ENCODE measurements at regions not wholly inside any gene's neighbourhood (a gene's known extent, or its start where the extent isn't known, plus 50 kb on each side); places are given as distances from the start of the nearest gene placed in this dataset.

DNA sequence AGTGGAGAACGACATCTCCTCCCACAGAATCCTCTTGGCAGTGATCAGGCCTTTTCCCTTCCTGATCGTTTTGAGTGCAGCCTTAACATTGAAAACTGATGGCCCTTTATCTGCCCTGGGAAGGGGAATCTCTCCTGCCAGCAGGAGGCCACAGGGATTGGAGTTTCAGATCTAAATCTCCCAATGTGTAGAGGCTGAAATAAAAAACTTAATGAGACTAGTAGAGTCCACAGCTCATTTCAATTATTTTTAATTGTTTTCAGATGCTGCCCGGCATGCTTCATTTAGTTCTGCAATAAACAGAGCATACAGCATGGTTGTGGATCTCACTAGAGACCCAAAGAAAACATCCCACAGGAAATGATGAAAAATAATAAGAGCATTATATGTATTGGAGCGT is 662.2 kb upstream of the HS3ST5 start:
- TF ChIP-seq, protein P1, sequence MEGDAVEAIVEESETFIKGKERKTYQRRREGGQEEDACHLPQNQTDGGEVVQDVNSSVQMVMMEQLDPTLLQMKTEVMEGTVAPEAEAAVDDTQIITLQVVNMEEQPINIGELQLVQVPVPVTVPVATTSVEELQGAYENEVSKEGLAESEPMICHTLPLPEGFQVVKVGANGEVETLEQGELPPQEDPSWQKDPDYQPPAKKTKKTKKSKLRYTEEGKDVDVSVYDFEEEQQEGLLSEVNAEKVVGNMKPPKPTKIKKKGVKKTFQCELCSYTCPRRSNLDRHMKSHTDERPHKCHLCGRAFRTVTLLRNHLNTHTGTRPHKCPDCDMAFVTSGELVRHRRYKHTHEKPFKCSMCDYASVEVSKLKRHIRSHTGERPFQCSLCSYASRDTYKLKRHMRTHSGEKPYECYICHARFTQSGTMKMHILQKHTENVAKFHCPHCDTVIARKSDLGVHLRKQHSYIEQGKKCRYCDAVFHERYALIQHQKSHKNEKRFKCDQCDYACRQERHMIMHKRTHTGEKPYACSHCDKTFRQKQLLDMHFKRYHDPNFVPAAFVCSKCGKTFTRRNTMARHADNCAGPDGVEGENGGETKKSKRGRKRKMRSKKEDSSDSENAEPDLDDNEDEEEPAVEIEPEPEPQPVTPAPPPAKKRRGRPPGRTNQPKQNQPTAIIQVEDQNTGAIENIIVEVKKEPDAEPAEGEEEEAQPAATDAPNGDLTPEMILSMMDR (IDR thresholded peaks at IDR 0.05; ENCODE audit: low read length, missing control alignments), result no peak
- no peak for DNase-seq (ENCODE audit: low read depth)
- no peak overlapping the region for H3K4me3 ChIP-seq (replicated peaks; ENCODE audit: low read depth, low read length)

DNA sequence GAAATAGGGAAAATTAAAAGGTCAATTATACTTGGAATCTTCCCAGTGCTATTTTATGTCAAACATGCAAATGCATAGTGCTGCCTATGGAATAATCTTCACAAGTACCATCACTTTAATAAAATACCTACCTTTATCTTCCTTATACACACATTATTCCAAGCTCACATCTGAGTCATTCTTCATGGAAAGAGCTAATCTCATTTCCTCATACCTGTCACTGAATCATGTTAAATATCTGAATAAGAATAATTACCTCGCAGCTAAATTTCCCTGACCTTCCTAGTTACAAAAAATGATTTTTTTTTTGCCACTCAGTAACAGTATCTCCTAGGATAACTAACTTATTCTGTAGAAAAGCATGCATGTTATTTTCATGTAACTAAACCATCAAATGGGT is 661.4 kb upstream of the HS3ST5 start:
- TF ChIP-seq, protein P1 (IDR thresholded peaks at IDR 0.05; ENCODE audit: low read length, missing control alignments), result no peak
- H3K4me3 ChIP-seq (replicated peaks; ENCODE audit: low read depth, low read length), result no peak overlapping the region
- no peak for DNase-seq (ENCODE audit: low read depth)

DNA sequence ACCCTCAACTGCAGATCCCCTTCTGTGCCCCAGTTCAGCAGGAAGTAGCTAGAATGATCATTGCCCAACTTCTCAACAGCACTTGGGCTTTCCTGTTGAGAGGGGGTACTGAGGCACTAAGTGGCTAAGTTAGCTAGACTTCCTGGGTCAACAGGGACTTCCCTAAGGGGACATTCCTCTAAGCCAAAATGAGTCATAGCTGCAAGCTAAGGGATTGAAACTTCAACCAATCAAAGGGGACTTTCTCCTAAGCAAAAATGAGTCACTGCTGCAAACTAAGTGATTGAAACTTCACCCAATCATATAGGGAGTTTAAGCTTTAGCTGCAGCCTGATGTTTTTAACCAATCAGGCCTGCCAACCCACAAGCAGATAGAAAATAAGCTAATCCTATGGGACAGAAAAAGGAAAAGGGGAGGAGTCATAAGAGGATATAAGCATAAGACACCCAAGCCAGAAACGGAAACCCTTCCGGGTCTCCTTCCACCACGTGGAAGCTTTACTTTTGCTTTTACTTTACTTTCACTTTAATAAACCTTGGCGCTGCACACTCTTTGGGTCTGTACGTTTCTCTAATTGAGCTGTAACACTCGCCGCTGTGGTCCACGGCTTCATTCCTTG is 659.0 kb upstream of the HS3ST5 start:
- H3K4me3 ChIP-seq (replicated peaks; ENCODE audit: low read depth, low read length), result no peak overlapping the region
- no peak for DNase-seq (ENCODE audit: low read depth)
- TF ChIP-seq, protein P1 (IDR thresholded peaks at IDR 0.05; ENCODE audit: low read length, missing control alignments), result no peak

DNA sequence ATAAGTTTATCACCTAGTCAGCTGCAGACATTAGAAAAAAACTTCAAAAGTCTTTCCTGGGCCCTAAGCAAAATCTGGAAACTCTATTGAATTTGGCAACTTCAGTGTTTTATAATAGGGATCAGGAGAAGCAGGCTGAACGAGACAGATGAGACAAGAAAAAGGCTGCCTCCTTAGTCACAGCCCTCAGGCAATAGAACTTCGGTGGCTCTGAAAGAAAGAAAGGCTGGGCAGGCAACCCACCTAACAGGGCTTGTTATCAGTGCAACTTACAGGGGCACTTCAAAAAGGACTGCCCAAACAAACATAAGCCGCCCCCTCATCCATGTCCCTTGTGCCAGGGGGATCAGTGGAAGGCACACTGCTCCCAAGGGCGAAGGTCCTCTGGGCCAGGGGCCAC is 657.9 kb upstream of the HS3ST5 start:
- H3K4me3 ChIP-seq (replicated peaks; ENCODE audit: low read depth, low read length), result no peak overlapping the region
- no peak for DNase-seq (ENCODE audit: low read depth)
- TF ChIP-seq, protein P1 (IDR thresholded peaks at IDR 0.05; ENCODE audit: low read length, missing control alignments), result no peak

DNA sequence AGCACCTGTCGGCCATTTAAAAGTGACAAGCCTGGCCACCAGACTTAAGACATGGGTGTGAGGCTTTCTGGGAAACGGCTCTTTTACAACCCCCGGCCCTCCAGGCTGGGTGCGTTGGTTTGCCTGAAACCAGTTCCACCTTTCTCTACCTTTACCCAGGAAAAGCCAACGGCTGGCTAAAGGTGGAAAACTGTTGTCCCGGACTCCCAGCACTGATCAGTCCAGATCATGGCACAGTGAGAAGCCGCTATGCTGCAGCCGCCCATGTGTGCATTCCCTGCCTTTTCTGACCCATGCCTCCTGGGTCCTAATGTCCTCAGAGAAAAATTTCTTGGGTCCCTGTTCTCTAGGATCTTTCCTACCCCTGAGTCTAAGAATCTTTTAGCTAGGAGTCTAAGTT is 655.7 kb upstream of the HS3ST5 start:
- no peak for DNase-seq (ENCODE audit: low read depth)
- no peak overlapping the region for H3K4me3 ChIP-seq (replicated peaks; ENCODE audit: low read depth, low read length)
- TF ChIP-seq, protein P1 (IDR thresholded peaks at IDR 0.05; ENCODE audit: low read length, missing control alignments), result no peak

DNA sequence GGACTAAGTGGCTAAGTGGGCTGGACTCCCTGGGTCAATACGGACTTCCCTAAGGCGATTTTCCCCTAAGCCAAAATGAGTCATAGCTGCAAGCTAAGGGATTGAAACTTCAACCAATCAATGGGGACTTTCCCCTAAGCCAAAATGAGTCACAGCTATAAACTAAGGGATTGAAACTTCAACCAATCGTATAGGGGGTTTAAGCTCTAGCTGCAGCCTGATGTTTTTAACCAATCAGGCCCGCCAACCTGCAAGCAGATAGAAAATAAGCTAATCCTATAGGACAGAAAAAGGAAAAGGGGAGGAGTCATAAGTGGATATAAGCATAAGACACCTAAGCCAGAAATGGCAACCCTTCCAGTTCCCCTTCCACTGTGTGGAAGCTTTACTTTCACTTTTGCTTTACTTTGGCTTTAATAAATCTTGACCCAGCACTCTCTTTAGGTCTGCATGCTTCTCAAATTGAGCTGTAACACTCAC is 655.0 kb upstream of the HS3ST5 start:
- no peak for DNase-seq (ENCODE audit: low read depth)
- TF ChIP-seq, protein P1 (IDR thresholded peaks at IDR 0.05; ENCODE audit: low read length, missing control alignments), result no peak
- H3K4me3 ChIP-seq (replicated peaks; ENCODE audit: low read depth, low read length), result no peak overlapping the region

DNA sequence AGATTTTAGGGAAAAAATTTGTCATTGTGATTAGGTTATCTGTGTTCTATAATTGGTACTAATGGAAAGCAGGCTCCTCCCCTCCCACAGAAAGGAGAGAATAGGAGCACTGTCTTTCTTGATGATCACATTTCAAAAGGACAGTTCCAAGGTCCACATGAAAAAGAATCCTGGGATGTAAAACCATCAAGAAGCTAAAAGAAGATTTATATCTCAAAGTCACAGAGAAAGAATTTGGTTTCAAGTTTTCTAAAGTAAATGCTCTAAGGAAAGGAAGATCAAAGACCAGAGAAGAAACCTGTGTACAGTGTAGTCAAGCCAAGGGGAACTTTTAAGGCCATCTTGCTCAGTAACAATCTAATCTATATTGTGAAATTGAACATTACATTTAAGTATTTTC is 652.7 kb upstream of the HS3ST5 start:
- H3K4me3 ChIP-seq (replicated peaks; ENCODE audit: low read depth, low read length), result no peak overlapping the region
- TF ChIP-seq, protein P1 (IDR thresholded peaks at IDR 0.05; ENCODE audit: low read length, missing control alignments), result no peak
- no peak for DNase-seq (ENCODE audit: low read depth)
